ENCODE measurements at regions not wholly inside any gene's neighbourhood (a gene's known extent, or its start where the extent isn't known, plus 50 kb on each side); places are given as distances from the start of the nearest gene placed in this dataset.

DNA sequence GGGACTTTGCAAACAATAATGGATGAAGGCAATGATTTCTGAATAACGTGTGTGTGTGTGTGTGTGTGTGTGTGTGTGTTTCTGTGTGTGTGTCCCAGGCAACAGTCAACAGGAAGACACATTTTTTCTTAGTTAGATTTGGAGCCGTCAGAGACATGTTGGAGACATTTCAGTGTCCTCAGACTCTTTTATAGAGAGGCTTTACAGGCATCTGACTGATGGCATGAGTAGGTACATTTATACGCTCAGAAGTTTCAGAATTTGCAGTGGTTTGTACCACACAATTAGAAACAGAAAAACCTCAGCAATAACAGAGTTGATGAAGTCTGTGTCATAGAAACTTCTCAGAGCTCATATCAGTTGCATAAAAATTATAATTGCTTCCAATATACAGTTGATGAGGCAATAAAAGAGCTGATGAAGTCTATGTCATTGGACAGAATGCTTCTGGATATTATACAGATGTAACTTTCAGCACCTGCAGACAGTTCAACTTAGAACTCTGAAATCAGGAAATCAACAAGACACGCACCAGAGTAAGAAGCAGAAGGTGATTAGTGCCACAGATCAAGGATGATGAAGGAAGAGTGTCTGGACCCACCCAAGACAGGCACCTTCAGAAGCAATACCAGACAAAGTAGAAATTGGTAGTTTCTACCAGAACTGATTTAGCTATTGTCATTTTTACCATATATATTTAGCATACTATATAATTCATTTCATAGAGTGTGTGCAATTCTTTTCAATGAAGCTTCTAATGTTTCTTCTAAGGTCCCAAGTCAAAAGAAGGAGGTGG, 104.5 kb upstream of the LYZL1 start:
- no peaks in the 10 kb centered on the region for H3K4me1 ChIP-seq (ENCODE audit: control insufficient read depth, insufficient read depth, low read length)
- no peak overlapping the region for H3K4me3 ChIP-seq (ENCODE audit: low read length)
- H3K27ac Mint-ChIP-seq = no peak overlapping the region
- DNase-seq (no peak), ATAC-seq (no peak)
- TF ChIP-seq CTCF (IDR thresholded peaks at IDR 0.05) = no peak
- H3K4me3 Mint-ChIP-seq = no peak overlapping the region
- intact Hi-C loops (cut with micrococcal nuclease) = no loop called here
- no peaks in the 10 kb centered on the region for H3K36me3 ChIP-seq (ENCODE audit: control insufficient read depth, insufficient read depth, low read length)
- no peaks in the 10 kb centered on the region for H3K27me3 ChIP-seq (ENCODE audit: control insufficient read depth, insufficient read depth, low read length)
- no peaks in the 10 kb centered on the region for H3K9me3 ChIP-seq (ENCODE audit: control insufficient read depth, insufficient read depth, low read length)
- WGBS (ENCODE audit: insufficient coverage) = 78% methylated on average over 4 of the region's 4 CpGs
- no peak overlapping the region for H3K27ac ChIP-seq (ENCODE audit: low read length)
- H3K9me3 Mint-ChIP-seq = no peaks in the 10 kb centered on the region
- H3K36me3 Mint-ChIP-seq = no peaks in the 10 kb centered on the region
- peaks cover 6 to 15% of the 10 kb centered on the region in 2 donors for H3K27me3 Mint-ChIP-seq (ENCODE audit: low read depth in 2 of 2)
- H3K4me1 Mint-ChIP-seq = no peaks in the 10 kb centered on the region

DNA sequence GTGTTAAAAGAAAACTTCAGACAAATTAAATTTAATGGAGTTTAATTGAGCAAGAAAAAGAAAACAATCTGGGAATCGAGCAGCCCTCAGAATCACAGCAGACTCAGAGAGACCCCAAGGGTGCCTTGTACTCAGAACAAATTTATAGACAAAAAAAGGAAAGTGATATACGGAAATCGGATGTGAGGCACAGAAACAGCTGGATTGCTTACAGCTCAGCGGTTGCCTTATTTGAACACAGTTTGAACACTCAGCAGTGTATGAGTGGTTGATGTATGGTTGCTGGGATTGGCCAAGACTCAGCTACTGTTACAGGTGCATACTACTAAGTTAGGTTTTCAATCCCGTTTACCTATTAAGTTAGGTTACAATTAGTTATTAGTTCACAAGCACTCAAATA, 103.8 kb upstream of the LYZL1 start:
- 90% methylated on average over 5 of the region's 5 CpGs for WGBS (ENCODE audit: insufficient coverage)
- H3K9me3 Mint-ChIP-seq = no peaks in the 10 kb centered on the region
- H3K27ac Mint-ChIP-seq = no peak overlapping the region
- no peak overlapping the region for H3K27ac ChIP-seq (ENCODE audit: low read length)
- H3K4me1 ChIP-seq (ENCODE audit: control insufficient read depth, insufficient read depth, low read length) = no peaks in the 10 kb centered on the region
- no peak for TF ChIP-seq CTCF (IDR thresholded peaks at IDR 0.05)
- intact Hi-C loops (cut with micrococcal nuclease) = no loop called here
- no peaks in the 10 kb centered on the region for H3K9me3 ChIP-seq (ENCODE audit: control insufficient read depth, insufficient read depth, low read length)
- DNase-seq (no peak), ATAC-seq (no peak)
- peaks cover 6 to 15% of the 10 kb centered on the region in 2 donors for H3K27me3 Mint-ChIP-seq (ENCODE audit: low read depth in 2 of 2)
- H3K36me3 Mint-ChIP-seq = no peaks in the 10 kb centered on the region
- no peaks in the 10 kb centered on the region for H3K27me3 ChIP-seq (ENCODE audit: control insufficient read depth, insufficient read depth, low read length)
- no peak overlapping the region for H3K4me3 Mint-ChIP-seq
- H3K4me3 ChIP-seq (ENCODE audit: low read length) = no peak overlapping the region
- H3K36me3 ChIP-seq (ENCODE audit: control insufficient read depth, insufficient read depth, low read length) = no peaks in the 10 kb centered on the region
- H3K4me1 Mint-ChIP-seq = no peaks in the 10 kb centered on the region

GRCh38 chr10:29186221-29186620, 102.6 kb upstream of the LYZL1 start:
- Histone ChIP-seq H3K4me3 (ENCODE audit: low read length) (no peak overlapping the region), H3K36me3 (ENCODE audit: control insufficient read depth, insufficient read depth, low read length) (no peaks in the 10 kb centered on the region), H3K27me3 (ENCODE audit: control insufficient read depth, insufficient read depth, low read length) (no peaks in the 10 kb centered on the region), H3K4me1 (ENCODE audit: control insufficient read depth, insufficient read depth, low read length) (no peaks in the 10 kb centered on the region), H3K27ac (ENCODE audit: low read length) (no peak overlapping the region), H3K9me3 (ENCODE audit: control insufficient read depth, insufficient read depth, low read length) (no peaks in the 10 kb centered on the region)
- WGBS (ENCODE audit: insufficient coverage) = 89% methylated on average over 3 of the region's 3 CpGs
- DNase-seq = no peak
- no peak for ATAC-seq
- peaks cover 7 to 27% of the 10 kb centered on the region in 2 donors for H3K27me3 Mint-ChIP-seq (ENCODE audit: low read depth in 2 of 2)
- no peaks in the 10 kb centered on the region for H3K4me1 Mint-ChIP-seq
- H3K36me3 Mint-ChIP-seq = no peaks in the 10 kb centered on the region
- H3K9me3 Mint-ChIP-seq = no peaks in the 10 kb centered on the region
- H3K4me3 Mint-ChIP-seq = no peak overlapping the region
- intact Hi-C loops (cut with micrococcal nuclease) = no loop called here
- H3K27ac Mint-ChIP-seq = no peak overlapping the region
- no peak for TF ChIP-seq CTCF (IDR thresholded peaks at IDR 0.05)

GRCh38 chr10:29189256-29189655, 99.6 kb upstream of the LYZL1 start:
- Mint-ChIP-seq H3K36me3 (no peaks in the 10 kb centered on the region), H3K4me1 (no peaks in the 10 kb centered on the region), H3K4me3 (no peak overlapping the region), H3K27ac (no peak overlapping the region), H3K27me3 (ENCODE audit: low read depth in 2 of 2) (peaks cover 10 to 21% of the 10 kb centered on the region in 2 donors), H3K9me3 (no peaks in the 10 kb centered on the region)
- H3K36me3 ChIP-seq (ENCODE audit: control insufficient read depth, insufficient read depth, low read length) = no peaks in the 10 kb centered on the region
- no peak overlapping the region for H3K27ac ChIP-seq (ENCODE audit: low read length)
- H3K27me3 ChIP-seq (ENCODE audit: control insufficient read depth, insufficient read depth, low read length) = no peaks in the 10 kb centered on the region
- intact Hi-C loops (cut with micrococcal nuclease) = no loop called here
- H3K4me1 ChIP-seq (ENCODE audit: control insufficient read depth, insufficient read depth, low read length) = no peaks in the 10 kb centered on the region
- 73% methylated on average over 2 of the region's 2 CpGs for WGBS (ENCODE audit: insufficient coverage)
- no peaks in the 10 kb centered on the region for H3K9me3 ChIP-seq (ENCODE audit: control insufficient read depth, insufficient read depth, low read length)
- ATAC-seq (no peak), DNase-seq (no peak)
- no peak overlapping the region for H3K4me3 ChIP-seq (ENCODE audit: low read length)
- no peak for TF ChIP-seq CTCF (IDR thresholded peaks at IDR 0.05)

All from natural killer cell (primary cell).